ENCODE measurements at regions not wholly inside any gene's neighbourhood (a gene's known extent, or its start where the extent isn't known, plus 50 kb on each side); places are given as distances from the start of the nearest gene placed in this dataset.

DNA sequence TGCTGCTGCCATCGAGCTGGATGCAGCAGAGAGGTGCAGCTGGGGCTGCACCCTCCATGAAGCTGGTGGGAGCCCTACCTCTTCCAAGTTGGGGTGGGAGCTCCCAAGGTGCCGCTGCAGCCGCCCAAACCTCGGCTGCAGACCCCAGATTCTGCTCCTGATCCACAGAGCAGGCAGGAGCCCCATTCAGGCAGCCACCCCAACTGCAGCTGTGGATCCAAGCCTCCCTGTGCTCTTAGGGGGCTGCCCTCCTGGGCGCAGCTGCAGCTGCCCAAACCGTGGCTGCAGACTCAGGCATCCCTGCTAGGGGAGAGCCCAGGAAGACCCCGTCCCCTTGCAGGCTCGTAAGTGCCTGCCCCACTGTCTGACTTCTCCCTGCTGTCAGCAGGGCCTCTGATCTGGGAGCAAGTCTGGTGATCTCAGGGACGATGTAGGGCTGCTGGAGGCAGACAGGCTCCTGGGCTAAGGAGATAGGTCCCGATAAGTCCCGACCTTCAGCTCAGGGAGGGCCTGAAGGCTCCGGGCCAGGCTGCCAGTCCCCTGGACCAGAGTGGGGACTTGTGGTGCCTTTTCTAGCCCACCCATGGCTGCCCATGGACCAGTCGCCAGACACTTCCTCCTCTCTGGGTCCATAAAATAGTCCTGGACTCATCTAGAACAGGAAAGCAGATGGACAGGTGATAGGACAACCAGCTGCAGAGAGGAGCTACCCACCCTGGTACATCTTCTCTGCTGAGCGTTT lies 767.1 kb upstream of the CDH7 start:
- no peak for TF ChIP-seq POLR2A (IDR thresholded peaks at IDR 0.05)
- TF ChIP-seq, protein P1, sequence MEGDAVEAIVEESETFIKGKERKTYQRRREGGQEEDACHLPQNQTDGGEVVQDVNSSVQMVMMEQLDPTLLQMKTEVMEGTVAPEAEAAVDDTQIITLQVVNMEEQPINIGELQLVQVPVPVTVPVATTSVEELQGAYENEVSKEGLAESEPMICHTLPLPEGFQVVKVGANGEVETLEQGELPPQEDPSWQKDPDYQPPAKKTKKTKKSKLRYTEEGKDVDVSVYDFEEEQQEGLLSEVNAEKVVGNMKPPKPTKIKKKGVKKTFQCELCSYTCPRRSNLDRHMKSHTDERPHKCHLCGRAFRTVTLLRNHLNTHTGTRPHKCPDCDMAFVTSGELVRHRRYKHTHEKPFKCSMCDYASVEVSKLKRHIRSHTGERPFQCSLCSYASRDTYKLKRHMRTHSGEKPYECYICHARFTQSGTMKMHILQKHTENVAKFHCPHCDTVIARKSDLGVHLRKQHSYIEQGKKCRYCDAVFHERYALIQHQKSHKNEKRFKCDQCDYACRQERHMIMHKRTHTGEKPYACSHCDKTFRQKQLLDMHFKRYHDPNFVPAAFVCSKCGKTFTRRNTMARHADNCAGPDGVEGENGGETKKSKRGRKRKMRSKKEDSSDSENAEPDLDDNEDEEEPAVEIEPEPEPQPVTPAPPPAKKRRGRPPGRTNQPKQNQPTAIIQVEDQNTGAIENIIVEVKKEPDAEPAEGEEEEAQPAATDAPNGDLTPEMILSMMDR (IDR thresholded peaks at IDR 0.05), result no peak

All from adrenal gland (tissue), 5 donors.